Liver (tissue), 8 donors: ENCODE measurements at regions not wholly inside any gene's neighbourhood (a gene's known extent, or its start where the extent isn't known, plus 50 kb on each side); places are given as distances from the start of the nearest gene placed in this dataset.

Experiments
- DNase-seq: peaks from one replicate; pipeline ENCODE4 v3.0.0-alpha.2; 2017; ENCODE audit warnings: low spot score
- H3K27ac ChIP-seq, 2 donors: one replicate each; pipeline ENCODE4 v1.7.0; 2013; ENCODE audit warnings: inconsistent platforms in 2 of 2, low read length in 2 of 2, control low read depth in 1 of 2, low read depth in 1 of 2, mild to moderate bottlenecking in 1 of 2
- H3K27me3 ChIP-seq, 4 donors: one replicate each; pipeline versions ENCODE4 v1.6.1 to v1.7.0; 2013; ENCODE audit warnings: low read length in 3 of 4, inconsistent platforms in 1 of 4, mild to moderate bottlenecking in 1 of 4, moderate library complexity in 1 of 4; ENCODE audit not compliant: control insufficient read depth in 4 of 4, insufficient read depth in 4 of 4
- H3K36me3 ChIP-seq, 4 donors: one replicate each; pipeline versions ENCODE4 v1.6.1 to v1.7.0; 2013; ENCODE audit warnings: low read length in 3 of 4, mild to moderate bottlenecking in 3 of 4, low read depth in 1 of 4, moderate library complexity in 1 of 4; ENCODE audit not compliant: control insufficient read depth in 4 of 4, insufficient read depth in 3 of 4
- H3K4me1 ChIP-seq, 4 donors: one replicate each; pipeline versions ENCODE4 v1.6.1 to v1.7.0; 2013; ENCODE audit warnings: low read length in 3 of 4, mild to moderate bottlenecking in 3 of 4, moderate library complexity in 1 of 4; ENCODE audit not compliant: control insufficient read depth in 4 of 4, insufficient read depth in 4 of 4
- H3K4me3 ChIP-seq, 3 donors: one replicate each; pipeline versions ENCODE4 v1.6.1 to v1.7.0; 2013; ENCODE audit warnings: low read length in 3 of 3, control low read depth in 1 of 3, low read depth in 1 of 3, mild to moderate bottlenecking in 1 of 3
- H3K9ac ChIP-seq, 2 donors: one replicate each; pipeline ENCODE4 v1.7.0; 2013; ENCODE audit warnings: low read length in 2 of 2, mild to moderate bottlenecking in 2 of 2, moderate library complexity in 2 of 2, control low read depth in 1 of 2, low read depth in 1 of 2
- H3K9me3 ChIP-seq, 4 donors: one replicate each; pipeline versions ENCODE4 v1.6.1 to v1.7.0; 2013; ENCODE audit warnings: low read length in 3 of 4; ENCODE audit not compliant: control insufficient read depth in 4 of 4
- ATF3 ChIP-seq: IDR thresholded peaks from 2 replicates; pipeline ENCODE4 v1.6.1; 2016; ENCODE audit warnings: antibody characterized with exemption
- CTCF ChIP-seq: fragments of 150-350 bp; IDR thresholded peaks from 2 replicates; pipeline ENCODE4 v1.5.1; 2017; ENCODE audit warnings: improper control_type of control experiment, low read depth, low read length; ENCODE audit not compliant: missing input control
- EGR1 ChIP-seq, 2 donors: IDR thresholded peaks; 2 replicates each; pipeline ENCODE4 v1.6.1; 2016 to 2018; ENCODE audit warnings: antibody characterized with exemption in 2 of 2, low read depth in 2 of 2
- FOXA1 ChIP-seq: IDR thresholded peaks from 2 replicates; pipeline ENCODE4 v1.6.1; 2016; ENCODE audit warnings: antibody characterized with exemption
- FOXA2 ChIP-seq: IDR thresholded peaks from 2 replicates; pipeline ENCODE4 v1.6.1; 2016; ENCODE audit warnings: antibody characterized with exemption
- HNF4A ChIP-seq, 2 donors: conservative IDR thresholded peaks; 2 replicates each; pipeline ENCODE4 v1.6.1; 2016; ENCODE audit warnings: antibody characterized with exemption in 2 of 2, mild to moderate bottlenecking in 2 of 2
- HNF4G ChIP-seq: IDR thresholded peaks from 2 replicates; pipeline ENCODE4 v1.6.1; 2016; ENCODE audit warnings: antibody characterized with exemption
- MAX ChIP-seq: IDR thresholded peaks from 2 replicates; pipeline ENCODE4 v1.6.1; 2016; ENCODE audit warnings: antibody characterized with exemption
- NR2F2 ChIP-seq: IDR thresholded peaks from 2 replicates; pipeline ENCODE4 v1.6.1; 2016; ENCODE audit warnings: antibody characterized with exemption
- RAD21 ChIP-seq, 2 donors: IDR thresholded peaks; 2 replicates each; pipeline ENCODE4 v1.6.1; 2016; ENCODE audit warnings: antibody characterized with exemption in 2 of 2, mild to moderate bottlenecking in 2 of 2
- RXRA ChIP-seq, 2 donors: IDR thresholded peaks; 2 replicates each; pipeline ENCODE4 v1.6.1; 2017 to 2018; ENCODE audit warnings: antibody characterized with exemption in 2 of 2, mild to moderate bottlenecking in 1 of 2
- TAF1 ChIP-seq: conservative IDR thresholded peaks from 2 replicates; pipeline ENCODE4 v1.6.1; 2016; ENCODE audit warnings: antibody characterized with exemption, mild to moderate bottlenecking
- YY1 ChIP-seq: IDR thresholded peaks from 2 replicates; pipeline ENCODE4 v1.6.1; 2016; ENCODE audit warnings: antibody characterized with exemption, mild to moderate bottlenecking
- ZBTB33 ChIP-seq: IDR thresholded peaks from 2 replicates; pipeline ENCODE4 v1.6.1; 2016; ENCODE audit warnings: antibody characterized with exemption
- WGBS: extraction: QIAGEN DNeasy Blood & Tissue Kit; methylation state at CpG from one replicate; pipeline ENCODE4 v1.1.7; 2013; 5-methylcytosine and 5-hydroxymethylcytosine counted together
- donor health status: healthy.
- donor health status: healthy.
- donor health status: healthy.
- donor health status: healthy.
- donor health status: healthy.

GRCh38 chr16:54363766-54364165 is 77.2 kb upstream of the IRX3 start:
- 80% methylated on average over 6 of the region's 6 CpGs for WGBS
- no peak for TF ChIP-seq CTCF
- no peak for TF ChIP-seq YY1
- no peak for TF ChIP-seq TAF1
- TF ChIP-seq EGR1 (IDR thresholded peaks at IDR 0.05; ENCODE audit: low read depth in 2 of 2): no peak
- no peak for TF ChIP-seq NR2F2
- no peak for TF ChIP-seq FOXA1
- no peak for TF ChIP-seq RXRA (IDR thresholded peaks at IDR 0.05)
- TF ChIP-seq HNF4A (conservative IDR thresholded peaks at IDR 0.05): no peak
- TF ChIP-seq FOXA2: no peak
- no peak for TF ChIP-seq MAX
- no peak for TF ChIP-seq ATF3
- no peak for TF ChIP-seq RAD21 (IDR thresholded peaks at IDR 0.05)
- no peak overlapping the region for H3K27ac ChIP-seq

GRCh38 chr16:54362591-54363206 is 76.1 kb upstream of the IRX3 start:
- no peak for DNase-seq
- no peak for TF ChIP-seq FOXA2
- no peak for TF ChIP-seq NR2F2
- no peak for TF ChIP-seq RXRA (IDR thresholded peaks at IDR 0.05)
- TF ChIP-seq FOXA1: no peak
- no peak for TF ChIP-seq ATF3
- no peak for TF ChIP-seq HNF4G
- no peak for TF ChIP-seq EGR1 (IDR thresholded peaks at IDR 0.05; ENCODE audit: low read depth in 2 of 2)
- no peak for TF ChIP-seq CTCF
- no peak for TF ChIP-seq TAF1
- no peak for TF ChIP-seq HNF4A (conservative IDR thresholded peaks at IDR 0.05)
- no peak for TF ChIP-seq YY1
- no peak for TF ChIP-seq ZBTB33
- 38% methylated on average over 18 of the region's 18 CpGs for WGBS
- no peak overlapping the region for H3K9ac ChIP-seq
- no peaks in the 10 kb centered on the region for H3K36me3 ChIP-seq
- H3K27ac ChIP-seq: no peak overlapping the region
- no peak overlapping the region for H3K4me3 ChIP-seq
- no peaks in the 10 kb centered on the region for H3K4me1 ChIP-seq
- peaks cover 0 to 2% (median 0%) of the 10 kb centered on the region in 4 donors for H3K27me3 ChIP-seq
- no peaks in the 10 kb centered on the region for H3K9me3 ChIP-seq

More at GRCh38 chr16:54363766-54364165, 77.2 kb upstream of the IRX3 start:
- Histone ChIP-seq H3K36me3 (no peaks in the 10 kb centered on the region), H3K27me3 (peaks cover 0 to 2% (median 0%) of the 10 kb centered on the region in 4 donors), H3K4me3 (no peak overlapping the region), H3K9ac (no peak overlapping the region), H3K4me1 (no peaks in the 10 kb centered on the region), H3K9me3 (no peaks in the 10 kb centered on the region)
- DNase-seq: no peak
